ENCODE measurements at regions not wholly inside any gene's neighbourhood (a gene's known extent, or its start where the extent isn't known, plus 50 kb on each side); places are given as distances from the start of the nearest gene placed in this dataset.

DNA sequence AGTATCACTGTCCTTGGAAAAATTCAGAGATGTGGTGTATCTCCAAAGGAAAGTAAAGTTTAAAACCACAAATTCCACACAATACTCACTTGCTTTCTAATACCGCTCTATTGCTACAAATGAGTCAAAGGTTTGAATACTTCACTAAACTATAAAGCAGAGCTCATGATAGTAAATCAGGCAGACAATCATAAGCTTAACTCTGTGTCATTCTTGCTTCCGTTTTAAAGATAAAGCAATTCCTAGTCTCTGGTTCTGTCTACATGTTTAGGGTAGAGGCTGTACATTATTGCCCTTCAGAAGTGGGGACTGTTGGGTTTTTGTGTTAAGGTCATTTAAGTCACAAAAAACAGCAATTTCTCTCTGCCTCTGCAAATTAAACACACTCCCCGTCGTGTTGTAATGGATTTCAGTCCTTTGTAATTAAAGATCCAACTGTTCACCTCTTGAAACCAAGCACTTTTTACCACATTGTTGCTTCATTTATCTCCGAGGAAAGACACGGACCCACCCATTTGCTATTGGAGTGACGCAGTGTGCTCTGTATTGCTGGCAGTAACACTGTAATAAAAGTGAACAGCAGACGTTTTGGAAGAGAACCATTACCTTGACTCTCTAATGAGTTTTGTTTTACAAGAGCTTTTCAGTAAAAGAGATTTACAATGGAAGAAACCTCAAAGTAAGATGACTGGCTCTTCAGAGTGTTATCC lies 83.1 kb upstream of the CNTNAP4 start:
- peak; percentile 78 for DNase-seq

DNA sequence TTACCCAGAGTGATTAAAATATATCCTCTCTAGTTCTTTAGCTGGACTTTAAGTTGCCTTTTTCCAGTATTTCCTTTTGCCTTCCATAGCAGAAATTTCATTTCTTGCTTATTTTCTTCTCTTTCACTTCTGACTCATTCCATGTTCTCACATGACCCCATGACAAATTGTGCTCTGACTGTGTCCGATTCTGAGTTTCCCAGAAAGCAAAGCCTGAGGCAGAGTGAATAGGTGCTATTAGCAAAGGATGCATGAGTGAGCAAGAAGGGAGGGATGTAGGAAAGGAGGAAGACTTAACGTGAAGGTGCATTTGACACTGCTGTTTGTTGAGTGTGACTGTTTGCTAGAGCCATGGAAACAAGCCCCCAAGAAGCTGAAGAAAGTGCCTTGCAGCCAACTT lies 82.6 kb upstream of the CNTNAP4 start:
- peak; percentile 67 for DNase-seq

DNA sequence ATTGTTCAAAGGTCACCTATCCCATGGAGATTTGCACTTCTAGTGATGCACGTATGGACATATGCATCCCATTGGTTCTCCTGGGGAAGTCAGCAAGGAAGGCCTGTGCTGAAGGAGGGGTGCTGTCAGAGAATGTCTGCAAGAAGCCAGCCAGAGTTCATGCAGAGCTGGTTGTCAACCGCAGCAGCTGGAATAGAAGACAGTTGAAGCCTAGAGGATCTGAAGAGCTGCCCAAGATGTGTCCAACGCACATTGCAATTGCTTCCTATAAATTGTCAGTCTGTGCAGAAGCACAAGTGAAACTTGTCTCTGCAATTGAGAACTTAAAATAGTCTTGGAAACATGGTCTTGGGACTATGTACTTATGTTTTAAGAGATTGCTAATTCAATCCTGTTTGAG lies 82.1 kb upstream of the CNTNAP4 start:
- peak; percentile 49 for DNase-seq

- peak; percentile 66 for DNase-seq
These were observed 81.6 kb upstream of the CNTNAP4 start for GRCh38 chr16:76195648-76196047.

GRCh38 chr16:76197900-76198299 lies 79.3 kb upstream of the CNTNAP4 start:
- no peak for DNase-seq

GRCh38 chr16:76199681-76200220 lies 77.5 kb upstream of the CNTNAP4 start:
- DNase-seq: no peak

DNA sequence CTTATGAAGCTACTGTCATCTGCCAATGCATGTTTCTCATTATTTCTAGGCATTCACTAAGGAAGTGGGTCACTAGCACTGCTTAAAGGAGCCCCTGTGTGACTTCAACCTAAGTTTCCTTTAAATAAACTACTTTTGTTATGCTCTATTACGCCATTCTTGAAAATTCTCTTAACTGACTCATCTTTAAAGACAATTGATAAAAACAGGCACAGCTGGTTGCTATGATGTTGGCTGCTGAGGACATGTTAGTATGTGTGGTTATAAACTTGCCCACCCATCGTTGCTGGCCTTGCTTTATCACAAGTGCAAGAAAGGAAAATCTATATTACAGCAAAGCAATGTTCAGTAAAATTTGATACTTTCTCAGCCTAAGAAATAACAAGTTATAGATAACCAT lies 75.8 kb upstream of the CNTNAP4 start:
- no peak for DNase-seq

GRCh38 chr16:76204249-76204648 lies 73.0 kb upstream of the CNTNAP4 start:
- DNase-seq: no peak

- no peak for DNase-seq
These were observed 69.9 kb upstream of the CNTNAP4 start for GRCh38 chr16:76207270-76207669.

GRCh38 chr16:76210157-76210556 lies 67.0 kb upstream of the CNTNAP4 start:
- DNase-seq: peak; percentile 37

DNA sequence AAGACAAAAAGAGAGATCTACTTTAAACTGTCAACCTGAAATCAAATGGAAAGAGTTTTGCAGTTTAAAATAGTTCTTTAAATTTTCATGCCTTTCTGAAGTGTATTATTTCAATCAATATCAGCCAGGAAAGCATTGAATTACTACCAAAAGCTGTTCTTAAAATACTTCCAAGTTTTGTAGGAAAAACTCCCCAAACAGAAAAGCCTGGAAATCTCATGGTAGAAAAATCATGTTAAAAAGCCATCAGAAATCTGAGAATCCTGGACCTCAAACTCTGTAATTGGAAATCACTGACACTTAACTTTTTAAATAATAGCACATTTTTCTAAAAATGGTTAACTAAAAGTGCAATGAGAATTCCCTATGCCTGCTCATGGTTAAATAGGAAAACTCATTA lies 63.3 kb upstream of the CNTNAP4 start:
- DNase-seq: no peak

GRCh38 chr16:76214856-76215255 lies 62.3 kb upstream of the CNTNAP4 start:
- DNase-seq: no peak

DNA sequence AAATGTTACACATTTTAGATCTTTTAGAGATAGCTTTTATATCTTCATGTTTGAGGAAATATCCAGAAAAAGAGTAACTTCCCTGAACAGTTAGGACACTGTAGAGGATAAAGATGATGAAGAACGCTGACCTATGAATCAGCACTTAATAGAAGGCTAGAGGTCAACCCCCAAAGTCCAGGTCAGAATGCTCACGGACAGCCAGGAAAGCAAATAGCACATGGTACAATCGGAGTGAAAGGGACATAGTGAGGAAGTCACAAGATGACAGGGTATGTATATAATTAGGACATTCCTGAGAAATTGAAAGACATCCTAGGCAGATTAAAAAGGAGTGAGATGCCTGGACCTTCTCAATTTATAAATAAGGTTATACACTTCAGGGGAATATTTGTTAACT lies 55.1 kb upstream of the CNTNAP4 start:
- DNase-seq: peak; percentile 42

DNA sequence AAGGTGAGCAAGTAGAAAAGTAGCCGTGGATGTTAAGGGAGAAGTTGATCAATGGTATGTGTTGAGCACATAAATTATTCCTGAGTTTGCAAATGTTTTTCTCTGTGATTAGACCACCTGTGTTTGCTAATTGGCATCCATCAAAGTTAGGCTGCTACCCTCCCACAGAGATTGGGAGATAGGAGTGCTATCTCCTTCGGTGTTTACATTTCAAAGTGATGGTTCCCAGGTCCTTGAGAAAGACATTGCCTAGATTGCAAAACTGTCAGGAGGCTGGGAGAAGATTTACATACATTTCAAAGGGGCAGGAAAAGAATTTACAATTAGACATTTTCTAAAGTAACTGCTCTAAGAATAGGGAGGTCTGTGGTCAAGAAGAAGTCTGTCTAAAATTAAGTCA lies 54.3 kb upstream of the CNTNAP4 start:
- peak; percentile 66 for DNase-seq

GRCh38 chr16:76226011-76226410 lies 51.2 kb upstream of the CNTNAP4 start:
- no peak for DNase-seq

- no peak for DNase-seq
These were observed 50.7 kb upstream of the CNTNAP4 start for GRCh38 chr16:76226481-76226880.

Data from NCI-H146 (cell line).